CD14-positive monocyte (primary cell): ENCODE measurements at regions not wholly inside any gene's neighbourhood (a gene's known extent, or its start where the extent isn't known, plus 50 kb on each side); places are given as distances from the start of the nearest gene placed in this dataset.

Experiments used
- DNase-seq, 3 donors: peaks; one replicate each; pipeline ENCODE4 v3.0.0-alpha.2; 2011 to 2022
- H2AFZ ChIP-seq: 2 replicates; pipeline ENCODE4 v1.6.0; 2012; ENCODE audit warnings: mild to moderate bottlenecking, low read depth, low read length, inconsistent platforms; ENCODE audit not compliant: insufficient read depth, poor library complexity, severe bottlenecking
- H3K27ac ChIP-seq, 2 donors: 1 replicate in 1 of 2; 2 replicates in 1 of 2; pipeline ENCODE4 v1.5.1; 2012 to 2013; ENCODE audit warnings: low read length in 2 of 2, control low read depth in 1 of 2, inconsistent platforms in 1 of 2, low read depth in 1 of 2, mild to moderate bottlenecking in 1 of 2
- H3K27me3 ChIP-seq, 2 donors: one replicate each; pipeline versions ENCODE4 v1.6.0 to v1.6.1; 2011 to 2013; ENCODE audit warnings: low read length in 2 of 2; ENCODE audit not compliant: control insufficient read depth in 2 of 2, insufficient read depth in 2 of 2
- H3K36me3 ChIP-seq, 2 donors: replicated peaks in 1 of 2; 1 replicate in 1 of 2; 2 replicates in 1 of 2; pipeline versions ENCODE4 v1.5.1 to v1.6.1; 2012 to 2013; ENCODE audit warnings: low read length in 2 of 2, control low read depth in 1 of 2, inconsistent platforms in 1 of 2, mild to moderate bottlenecking in 1 of 2; ENCODE audit not compliant: insufficient read depth in 2 of 2, control insufficient read depth in 1 of 2
- H3K4me1 ChIP-seq, 2 donors: 1 replicate in 1 of 2; 2 replicates in 1 of 2; pipeline versions ENCODE4 v1.5.1 to v1.6.1; 2012 to 2013; ENCODE audit warnings: low read length in 2 of 2, control low read depth in 1 of 2, inconsistent platforms in 1 of 2, mild to moderate bottlenecking in 1 of 2, moderate library complexity in 1 of 2; ENCODE audit not compliant: insufficient read depth in 2 of 2, control insufficient read depth in 1 of 2
- H3K4me2 ChIP-seq: replicated peaks from 2 replicates; pipeline ENCODE3; 2012; ENCODE audit warnings: low read length, moderate library complexity, mild to moderate bottlenecking; ENCODE audit not compliant: poor library complexity, severe bottlenecking; ENCODE audit errors: extremely low read depth
- H3K4me3 ChIP-seq, 3 experiments: fragments of 200-600 bp in 1 of 3; sonication (generic) in 1 of 3; replicated peaks in 1 of 3; 1 replicate in 2 of 3; 2 replicates in 1 of 3; pipeline ENCODE4 v1.5.1; 2011 to 2013; ENCODE audit warnings: low read length in 3 of 3, mild to moderate bottlenecking in 3 of 3, control low read depth in 2 of 3, low read depth in 2 of 3, inconsistent platforms in 1 of 3, moderate library complexity in 1 of 3
- H3K79me2 ChIP-seq: 2 replicates; pipeline ENCODE4 v1.6.0; 2012; ENCODE audit warnings: mild to moderate bottlenecking, control low read depth, inconsistent platforms, low read length, moderate library complexity; ENCODE audit not compliant: insufficient read depth
- H3K9ac ChIP-seq: 2 replicates; pipeline ENCODE4 v1.6.0; 2017; ENCODE audit warnings: low read length, mild to moderate bottlenecking; ENCODE audit not compliant: insufficient read depth, poor library complexity, severe bottlenecking
- H3K9me3 ChIP-seq, 2 donors: replicated peaks in 1 of 2; 1 replicate in 1 of 2; 2 replicates in 1 of 2; pipeline versions ENCODE4 v1.5.1 to v1.6.1; 2012 to 2013; ENCODE audit warnings: low read length in 2 of 2, control low read depth in 1 of 2; ENCODE audit not compliant: control insufficient read depth in 1 of 2, insufficient read depth in 1 of 2
- H4K20me1 ChIP-seq: 2 replicates; pipeline ENCODE4 v1.6.0; 2012; ENCODE audit warnings: mild to moderate bottlenecking, low read length, control low read depth, moderate library complexity; ENCODE audit not compliant: insufficient read depth
- H3K27ac Mint-ChIP-seq, 7 donors: one replicate each; pipeline ENCODE4 v1.8.0; 2020; ENCODE audit warnings: mild to moderate bottlenecking in 7 of 7, mixed read lengths in 7 of 7, moderate library complexity in 6 of 7, inconsistent platforms in 2 of 7
- H3K27me3 Mint-ChIP-seq, 3 donors: one replicate each; pipeline ENCODE4 v1.8.0; 2021 to 2022; ENCODE audit warnings: low read depth in 3 of 3, mild to moderate bottlenecking in 3 of 3, mixed read lengths in 3 of 3, moderate library complexity in 3 of 3, inconsistent platforms in 1 of 3
- H3K36me3 Mint-ChIP-seq, 2 donors: one replicate each; pipeline ENCODE4 v1.8.0; 2020; ENCODE audit warnings: mixed read lengths in 2 of 2, inconsistent platforms in 1 of 2, mild to moderate bottlenecking in 1 of 2
- H3K4me1 Mint-ChIP-seq: one replicate; pipeline ENCODE4 v1.8.0; 2020; ENCODE audit warnings: mild to moderate bottlenecking, mixed read lengths
- H3K4me3 Mint-ChIP-seq, 2 donors: one replicate each; pipeline ENCODE4 v1.8.0; 2020; ENCODE audit warnings: mild to moderate bottlenecking in 2 of 2, mixed read lengths in 2 of 2, moderate library complexity in 1 of 2
- H3K9me3 Mint-ChIP-seq, 7 donors: one replicate each; pipeline ENCODE4 v1.8.0; 2020 to 2022; ENCODE audit warnings: mixed read lengths in 7 of 7, mild to moderate bottlenecking in 6 of 7, moderate library complexity in 6 of 7, inconsistent platforms in 2 of 7
- CTCF ChIP-seq: fragments of 200-600 bp; IDR thresholded peaks from one replicate; pipeline ENCODE4 v1.8.0; 2022; ENCODE audit warnings: antibody characterized with exemption, mild to moderate bottlenecking
- WGBS: methylation state at CpG from one replicate; pipeline ENCODE4 v1.1.5; 2013; ENCODE audit warnings: missing lambda C conversion rate; ENCODE audit not compliant: insufficient coverage; 5-methylcytosine and 5-hydroxymethylcytosine counted together
- intact Hi-C, 2 donors: fragments of 100-400 bp; cut with micrococcal nuclease; formaldehyde crosslinking; loops; one replicate each; pipeline versions ENCODE4 v1.15.0 to v1.15.1; 2023

DNA sequence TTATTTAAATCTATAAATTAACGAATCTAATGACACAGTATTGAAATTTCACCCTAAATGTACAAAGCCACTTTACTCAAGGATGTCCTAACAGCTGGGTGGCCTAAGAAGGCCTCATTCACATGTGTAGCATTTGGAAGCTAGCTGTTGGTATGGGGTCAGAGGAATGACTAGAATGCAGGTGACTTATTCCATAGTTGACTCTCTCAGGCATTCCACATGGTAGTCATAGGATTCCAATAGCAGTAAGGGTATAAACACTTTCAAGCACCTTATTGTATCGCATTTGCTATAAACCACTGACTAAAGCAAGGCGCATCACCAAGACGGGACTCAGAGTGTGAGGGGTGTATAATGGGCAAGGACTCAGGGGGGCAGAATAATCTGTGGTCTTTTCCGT lies 294.8 kb upstream of the EPHA3 start:
- WGBS = no CpG with 5 or more reads among the region's 5 CpGs
- no peaks in the 10 kb centered on the region for H3K4me1 Mint-ChIP-seq

GRCh38 chr3:88816445-88816844 lies 291.0 kb upstream of the EPHA3 start:
- Mint-ChIP-seq H3K4me3 (no peak overlapping the region), H3K36me3 (no peaks in the 10 kb centered on the region), H3K27ac (no peak overlapping the region), H3K9me3 (peaks cover 0 to 1% (median 0%) of the 10 kb centered on the region in 7 donors), H3K27me3 (peaks cover 0 to 2% (median 0%) of the 10 kb centered on the region in 3 donors), H3K4me1 (no peaks in the 10 kb centered on the region)
- Histone ChIP-seq H3K9me3 (peaks cover 0 to 3% of the 10 kb centered on the region in 2 donors), H3K79me2 (no peaks in the 10 kb centered on the region), H3K4me2 (no peak overlapping the region), H2AFZ (no peak overlapping the region), H3K9ac (no peak overlapping the region), H4K20me1 (no peaks in the 10 kb centered on the region), H3K4me1 (no peaks in the 10 kb centered on the region), H3K36me3 (no peaks in the 10 kb centered on the region), H3K27me3 (no peaks in the 10 kb centered on the region), H3K4me3 (no peak overlapping the region), H3K27ac (no peak overlapping the region)
- intact Hi-C loops = no loop called here
- DNase-seq = no peak
- 100% methylated on average over 2 of the region's 4 CpGs for WGBS
- no peak for TF ChIP-seq CTCF

More for the DNA sequence above, 294.8 kb upstream of the EPHA3 start:
- Histone ChIP-seq H3K9me3 (peaks cover 0 to 3% of the 10 kb centered on the region in 2 donors), H3K27me3 (no peaks in the 10 kb centered on the region), H3K27ac (no peak overlapping the region), H3K9ac (no peak overlapping the region), H3K4me3 (no peak overlapping the region), H4K20me1 (no peaks in the 10 kb centered on the region), H3K79me2 (no peaks in the 10 kb centered on the region), H3K4me1 (no peaks in the 10 kb centered on the region), H3K36me3 (no peaks in the 10 kb centered on the region), H3K4me2 (no peak overlapping the region), H2AFZ (no peak overlapping the region)
- no peak for TF ChIP-seq CTCF
- DNase-seq = no peak
- H3K9me3 Mint-ChIP-seq = peaks cover 0 to 1% (median 0%) of the 10 kb centered on the region in 7 donors
- intact Hi-C loops = no loop called here
- no peak overlapping the region for H3K4me3 Mint-ChIP-seq
- H3K27ac Mint-ChIP-seq = no peak overlapping the region
- no peaks in the 10 kb centered on the region for H3K27me3 Mint-ChIP-seq
- H3K36me3 Mint-ChIP-seq = no peaks in the 10 kb centered on the region
